ENCODE measurements at regions not wholly inside any gene's neighbourhood (a gene's known extent, or its start where the extent isn't known, plus 50 kb on each side); places are given as distances from the start of the nearest gene placed in this dataset.

DNA sequence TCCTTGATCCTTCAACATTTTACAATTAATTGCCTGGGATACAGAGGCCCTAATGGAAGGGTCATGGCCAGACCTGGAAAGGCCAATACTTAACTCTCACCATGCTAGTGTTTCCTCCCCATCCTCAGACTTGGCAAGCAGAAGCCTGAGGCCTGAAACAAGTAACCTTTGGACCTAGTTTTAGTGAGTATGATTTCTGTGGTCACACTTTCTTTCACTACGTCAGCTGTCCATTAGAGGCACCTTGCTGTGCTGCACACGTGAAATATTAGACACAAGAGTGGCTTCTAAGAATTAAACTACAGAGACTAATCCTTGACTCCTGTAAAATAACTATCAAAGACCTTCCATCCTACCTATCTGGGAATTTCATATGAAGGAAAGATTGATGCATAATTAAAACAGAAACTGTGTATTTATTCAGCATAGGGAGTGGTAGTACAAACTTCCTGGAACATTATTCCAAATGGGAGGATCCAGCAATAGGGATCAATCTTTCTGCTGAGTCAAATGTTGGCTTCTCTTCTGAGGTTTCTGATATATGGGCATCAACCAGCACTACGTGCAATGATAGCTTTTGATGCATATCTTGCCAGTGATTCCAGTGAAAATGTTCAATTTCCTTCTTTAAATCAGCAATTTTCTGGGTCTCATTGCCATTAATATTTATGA lies 249.7 kb downstream of the IKZF2 start:
- no peak for ATAC-seq
- Histone ChIP-seq H3K4me3 (no peak overlapping the region), H3K27me3 (no peaks in the 10 kb centered on the region), H3K27ac (no peak overlapping the region), H3K9me3 (no peaks in the 10 kb centered on the region), H3K4me1 (peaks cover 0 to 6% (median 0%) of the 10 kb centered on the region in 9 donors), H3K36me3 (no peaks in the 10 kb centered on the region)
- no peak for TF ChIP-seq CTCF (IDR thresholded peaks at IDR 0.05)
- intact Hi-C loops (cut with DNase I) = loop anchor here in 1 of 10 donors (10.0 kb wide), 1 partner anchor 217 kb away; no protein-coding TSS in a partner anchor
- DNase-seq = no peak
- WGBS, 2 donors = 76 to 84% methylated on average over 3 of the region's 3 CpGs

GRCh38 chr2:212900715-212901114 lies 250.7 kb downstream of the IKZF2 start:
- Histone ChIP-seq H3K36me3 (no peaks in the 10 kb centered on the region), H3K27me3 (no peaks in the 10 kb centered on the region), H3K4me1 (peaks cover 0 to 5% (median 0%) of the 10 kb centered on the region in 9 donors), H3K9me3 (no peaks in the 10 kb centered on the region), H3K4me3 (no peak overlapping the region), H3K27ac (no peak overlapping the region)
- TF ChIP-seq CTCF (IDR thresholded peaks at IDR 0.05) = no peak
- intact Hi-C loops (cut with DNase I) = loop anchor here in 1 of 10 donors (10.0 kb wide), 1 partner anchor 216 kb away; no protein-coding TSS in a partner anchor
- ATAC-seq = no peak
- no peak for DNase-seq
- 51 to 65% methylated on average over 1 of the region's 1 CpG for WGBS, 2 donors

DNA sequence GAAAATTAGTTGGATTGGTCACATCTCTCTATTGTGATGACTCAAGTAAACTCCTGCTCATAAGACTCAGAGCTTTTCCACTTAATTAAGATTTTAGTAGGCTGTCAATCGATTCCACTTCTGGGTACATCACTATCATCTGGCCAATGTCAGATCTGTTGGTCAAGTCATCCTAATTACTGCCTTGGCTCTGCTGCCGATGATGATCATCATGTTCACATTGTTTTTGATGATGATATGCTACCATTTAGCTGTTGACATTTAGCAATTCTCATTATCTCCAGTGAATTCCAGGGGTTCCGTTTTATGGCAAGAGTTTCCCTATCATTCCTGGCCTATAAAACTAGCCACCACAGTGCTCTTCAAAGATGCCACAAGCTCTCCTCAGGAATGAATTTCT lies 253.4 kb downstream of the IKZF2 start:
- intact Hi-C loops (cut with DNase I) = loop anchor here in 3 of 10 donors (10.0 kb wide), 2 partner anchors 123 to 213 kb away; no protein-coding TSS in a partner anchor
- TF ChIP-seq CTCF (IDR thresholded peaks at IDR 0.05) = no peak
- Histone ChIP-seq H3K4me3 (no peak overlapping the region), H3K4me1 (no peaks in the 10 kb centered on the region), H3K27me3 (no peaks in the 10 kb centered on the region), H3K27ac (no peak overlapping the region), H3K9me3 (no peaks in the 10 kb centered on the region), H3K36me3 (no peaks in the 10 kb centered on the region)
- DNase-seq = no peak
- 74 to 75% methylated on average over 3 of the region's 3 CpGs for WGBS, 2 donors
- no peak for ATAC-seq

DNA sequence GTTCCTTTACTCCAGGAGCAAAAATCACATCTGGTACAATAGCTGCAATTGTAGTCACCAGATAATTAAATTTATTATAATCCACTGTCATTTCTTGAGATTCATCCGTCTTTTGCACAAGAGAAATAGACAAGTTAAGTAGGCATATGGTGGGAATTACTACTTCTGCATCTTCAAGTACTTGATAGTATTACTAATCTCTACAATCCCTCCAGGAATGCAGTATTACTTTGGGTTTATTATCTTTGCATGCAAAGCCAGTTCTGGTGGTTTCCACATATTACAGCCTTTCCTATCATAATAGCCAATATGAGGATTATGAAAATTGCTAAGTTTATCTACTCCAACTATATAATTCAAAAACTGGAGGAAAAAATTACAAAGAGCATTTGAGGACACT lies 254.1 kb downstream of the IKZF2 start:
- H3K4me1 ChIP-seq = peaks cover 0 to 3% (median 0%) of the 10 kb centered on the region in 9 donors
- no peaks in the 10 kb centered on the region for H3K9me3 ChIP-seq
- no peaks in the 10 kb centered on the region for H3K36me3 ChIP-seq
- H3K27me3 ChIP-seq = no peaks in the 10 kb centered on the region
- ATAC-seq = no peak
- WGBS, 2 donors = 74 to 83% methylated on average over 1 of the region's 1 CpG
- no peak for DNase-seq
- TF ChIP-seq CTCF (IDR thresholded peaks at IDR 0.05) = no peak
- intact Hi-C loops (cut with DNase I) = loop anchor here in 3 of 10 donors (10.0 kb wide), 2 partner anchors 122 to 212 kb away; no protein-coding TSS in a partner anchor
- no peak overlapping the region for H3K4me3 ChIP-seq
- no peak overlapping the region for H3K27ac ChIP-seq
